ENCODE measurements at regions not wholly inside any gene's neighbourhood (a gene's known extent, or its start where the extent isn't known, plus 50 kb on each side); places are given as distances from the start of the nearest gene placed in this dataset.

DNA sequence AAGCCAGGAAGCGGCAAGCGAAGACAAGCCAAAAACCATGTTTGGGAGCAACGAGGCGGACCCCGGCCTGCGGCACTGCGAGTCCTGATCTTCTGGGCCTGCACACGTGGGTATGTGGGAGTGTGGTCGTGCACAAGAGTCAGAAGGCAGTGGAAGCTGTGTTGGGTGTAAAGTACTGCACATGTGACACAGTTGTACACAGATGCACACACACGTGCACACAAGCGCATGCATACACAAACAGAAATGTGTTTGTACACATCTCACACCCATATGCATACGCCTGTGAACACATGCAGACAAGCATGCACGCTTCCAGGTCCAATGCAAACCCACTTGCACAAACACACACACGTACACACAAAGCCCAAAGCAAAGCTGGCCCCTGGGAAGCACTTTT lies 52.6 kb upstream of the SLCO4A1 start:
- FAIRE-seq (no peak), ATAC-seq (no peak), DNase-seq (ENCODE audit: low spot score) (no peak)
- no peaks in the 10 kb centered on the region for H3K79me2 ChIP-seq (ENCODE audit: insufficient read depth, low read length)
- no peak overlapping the region for H2AFZ ChIP-seq (ENCODE audit: low read length)
- ChIA-PET POLR2A (no interaction called here), CTCF (ENCODE audit: low intra/inter-chr PET ratio, low total read pairs) (no interaction called here)
- H3K27ac ChIP-seq (ENCODE audit: extremely low read length, insufficient read depth, low read length): no peak overlapping the region
- in situ Hi-C loops (cut with HindIII; ENCODE audit: extremely low pct_ligation_motif_present, low pct_unique_long_range_greater_than_20kb): no loop called here
- no peak overlapping the region for H3K4me3 ChIP-seq (replicated peaks in 1 of 3; ENCODE audit: insufficient read depth in 1 of 3, low read depth in 2 of 3, low read length in 3 of 3)
- no TSS peak for BruUV-seq (replicated peaks)
- intact Hi-C loops (cut with micrococcal nuclease; ENCODE audit: unreplicated experiment): no loop called here
- no peak overlapping the region for H3K4me2 ChIP-seq (ENCODE audit: low read depth, low read length)
- no peaks in the 10 kb centered on the region for H3K4me1 ChIP-seq (ENCODE audit: insufficient read depth, low read length)
- H3K9ac ChIP-seq (ENCODE audit: insufficient read depth, low read depth, low read length): no peak overlapping the region
- WGBS (ENCODE audit: low lambda C conversion rate): 30% methylated on average over 14 of the region's 14 CpGs
- TF ChIP-seq ATAD3A (CRISPR knock-in tag; IDR thresholded peaks at IDR 0.05): no peak
- 0 out of 2 replicates have a peak, but pooled peaks have one; percentile 54 for TF ChIP-seq ZNF138 (CRISPR knock-in tag; IDR thresholded peaks at IDR 0.05; ENCODE audit: low read depth)
- peak; percentile 99 for TF ChIP-seq MNT (IDR thresholded peaks at IDR 0.05)
- peaks cover 4% of the 10 kb centered on the region; the same call in 1 of the 2 replicates for H4K20me1 ChIP-seq (ENCODE audit: insufficient read depth, low read length)
- H3K9me3 ChIP-seq (ENCODE audit: low read length): no peaks in the 10 kb centered on the region
- H3K27me3 ChIP-seq (ENCODE audit: control insufficient read depth in 1 of 2, insufficient read depth in 2 of 2, low read length in 2 of 2): peaks cover 22 to 95% of the 10 kb centered on the region in 2 experiments
- no peaks in the 10 kb centered on the region for H3K36me3 ChIP-seq (replicated peaks in 1 of 2; ENCODE audit: control insufficient read depth in 1 of 2, insufficient read depth in 2 of 2, low read length in 2 of 2)

DNA sequence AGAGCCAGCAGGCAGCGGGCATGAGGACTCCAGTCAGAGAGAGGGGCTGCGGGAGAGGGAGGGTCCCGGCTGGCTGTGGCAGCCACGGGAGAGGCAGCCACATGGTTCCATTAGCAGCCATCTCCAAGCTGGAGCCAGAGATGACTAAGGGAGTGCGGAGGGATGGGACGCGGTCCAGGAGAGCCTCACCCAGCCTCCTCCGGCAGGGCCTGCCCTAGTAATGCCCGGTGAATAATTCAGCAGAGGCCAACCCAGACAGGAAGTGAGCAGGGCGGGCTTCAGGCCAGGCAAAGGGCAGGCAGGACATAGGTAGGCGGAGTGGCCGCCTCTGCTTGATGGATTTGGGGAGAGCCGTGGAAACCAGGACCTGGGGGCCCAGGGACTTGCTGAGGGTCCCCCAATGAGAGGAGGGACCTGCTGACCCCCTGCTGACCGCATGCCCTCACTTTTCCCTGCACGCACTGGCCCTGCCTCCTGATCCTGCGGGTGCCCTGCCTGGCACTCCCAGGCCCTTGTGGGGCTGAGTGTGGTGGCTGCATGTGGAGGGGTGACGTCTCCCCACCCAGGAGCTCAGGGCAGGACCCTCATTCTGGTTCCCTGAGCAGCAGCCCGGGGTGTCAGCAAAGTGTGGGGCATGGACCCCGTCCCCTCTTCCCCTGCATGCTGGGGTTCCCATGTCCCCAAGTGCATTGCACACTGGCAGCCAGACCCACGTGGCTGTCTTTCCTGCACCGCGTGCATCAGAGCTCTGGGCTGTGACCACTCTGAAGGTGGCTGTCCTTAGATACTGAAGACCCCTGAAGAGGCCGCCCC lies 51.8 kb upstream of the SLCO4A1 start:
- H3K4me3 ChIP-seq (replicated peaks in 1 of 3; ENCODE audit: insufficient read depth in 1 of 3, low read depth in 2 of 3, low read length in 3 of 3): no peak overlapping the region
- WGBS (ENCODE audit: low lambda C conversion rate): 8% methylated on average over 11 of the region's 23 CpGs
- intact Hi-C loops (cut with micrococcal nuclease; ENCODE audit: unreplicated experiment): no loop called here

More for the DNA sequence above, 51.8 kb upstream of the SLCO4A1 start:
- Histone ChIP-seq H2AFZ (ENCODE audit: low read length) (no peak overlapping the region), H3K36me3 (replicated peaks in 1 of 2; ENCODE audit: control insufficient read depth in 1 of 2, insufficient read depth in 2 of 2, low read length in 2 of 2) (no peaks in the 10 kb centered on the region), H3K27me3 (ENCODE audit: control insufficient read depth in 1 of 2, insufficient read depth in 2 of 2, low read length in 2 of 2) (peaks cover 23 to 95% of the 10 kb centered on the region in 2 experiments), H3K27ac (ENCODE audit: extremely low read length, insufficient read depth, low read length) (no peak overlapping the region), H3K4me2 (ENCODE audit: low read depth, low read length) (no peak overlapping the region), H4K20me1 (ENCODE audit: insufficient read depth, low read length) (peaks cover 4% of the 10 kb centered on the region; the same call in 1 of the 2 replicates), H3K9ac (ENCODE audit: insufficient read depth, low read depth, low read length) (no peak overlapping the region), H3K4me1 (ENCODE audit: insufficient read depth, low read length) (no peaks in the 10 kb centered on the region), H3K79me2 (ENCODE audit: insufficient read depth, low read length) (no peaks in the 10 kb centered on the region), H3K9me3 (ENCODE audit: low read length) (no peaks in the 10 kb centered on the region)
- DNase-seq (ENCODE audit: low spot score) (no peak), ATAC-seq (no peak), FAIRE-seq (no peak)
- CTCF ChIA-PET (ENCODE audit: low intra/inter-chr PET ratio, low total read pairs): no interaction called here
- in situ Hi-C loops (cut with HindIII; ENCODE audit: extremely low pct_ligation_motif_present, low pct_unique_long_range_greater_than_20kb): no loop called here
- POLR2A ChIA-PET: no interaction called here
- BruUV-seq (replicated peaks): no TSS peak
- TF ChIP-seq, protein P1, sequence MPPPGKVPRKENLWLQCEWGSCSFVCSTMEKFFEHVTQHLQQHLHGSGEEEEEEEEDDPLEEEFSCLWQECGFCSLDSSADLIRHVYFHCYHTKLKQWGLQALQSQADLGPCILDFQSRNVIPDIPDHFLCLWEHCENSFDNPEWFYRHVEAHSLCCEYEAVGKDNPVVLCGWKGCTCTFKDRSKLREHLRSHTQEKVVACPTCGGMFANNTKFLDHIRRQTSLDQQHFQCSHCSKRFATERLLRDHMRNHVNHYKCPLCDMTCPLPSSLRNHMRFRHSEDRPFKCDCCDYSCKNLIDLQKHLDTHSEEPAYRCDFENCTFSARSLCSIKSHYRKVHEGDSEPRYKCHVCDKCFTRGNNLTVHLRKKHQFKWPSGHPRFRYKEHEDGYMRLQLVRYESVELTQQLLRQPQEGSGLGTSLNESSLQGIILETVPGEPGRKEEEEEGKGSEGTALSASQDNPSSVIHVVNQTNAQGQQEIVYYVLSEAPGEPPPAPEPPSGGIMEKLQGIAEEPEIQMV (CRISPR knock-in tag; IDR thresholded peaks at IDR 0.05; ENCODE audit: low read depth): no peak
- TF ChIP-seq MNT (IDR thresholded peaks at IDR 0.05): peak; percentile 92

All from HepG2 (cell line).